ENCODE measurements at regions not wholly inside any gene's neighbourhood (a gene's known extent, or its start where the extent isn't known, plus 50 kb on each side); places are given as distances from the start of the nearest gene placed in this dataset.

DNA sequence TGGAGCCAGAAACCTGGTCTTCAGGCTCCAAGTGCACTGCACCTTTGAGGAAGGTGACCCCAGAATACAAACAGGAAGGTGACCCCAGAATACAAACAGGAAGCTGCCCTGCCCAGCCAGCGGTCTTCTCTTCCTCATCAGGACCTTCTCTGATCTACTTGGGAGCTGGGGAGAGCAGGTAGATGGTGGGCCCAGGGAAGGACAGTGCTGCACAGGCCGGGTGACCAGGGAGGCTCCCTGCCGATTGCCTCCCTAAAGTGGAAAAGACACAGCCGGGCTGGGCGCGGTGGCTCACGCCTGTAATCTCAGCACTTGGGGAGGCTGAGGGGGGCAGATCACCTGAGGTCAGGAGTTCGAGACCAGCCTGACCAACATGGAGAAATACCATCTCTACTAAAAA lies 151.8 kb upstream of the CHST15 start:
- no TSS peak for BruUV-seq (replicated peaks)
- Histone ChIP-seq H3K36me3 (ENCODE audit: control insufficient read depth in 1 of 2, insufficient read depth in 2 of 2, low read length in 2 of 2) (no peaks in the 10 kb centered on the region), H3K9me2 (ENCODE audit: insufficient read depth) (no peaks in the 10 kb centered on the region), H2AFZ (ENCODE audit: low read depth, low read length, poor library complexity, severe bottlenecking) (no peak overlapping the region), H3K4me3 (replicated peaks in 1 of 2; ENCODE audit: low read depth in 1 of 2, low read length in 2 of 2) (no peak overlapping the region), H3K27me3 (ENCODE audit: insufficient read depth, low read length) (no peaks in the 10 kb centered on the region), H3K79me2 (ENCODE audit: insufficient read depth, low read length) (no peaks in the 10 kb centered on the region), H4K20me1 (ENCODE audit: insufficient read depth) (no peaks in the 10 kb centered on the region), H3K9me3 (ENCODE audit: control insufficient read depth in 1 of 2, insufficient read depth in 1 of 2, low read depth in 1 of 2, low read length in 2 of 2) (no peaks in the 10 kb centered on the region), H3K4me1 (ENCODE audit: control insufficient read depth in 1 of 2, insufficient read depth in 2 of 2, low read length in 2 of 2) (no peaks in the 10 kb centered on the region), H3K4me2 (ENCODE audit: low read length) (no peak overlapping the region), H3K9ac (ENCODE audit: low read length) (no peak overlapping the region), H3K27ac (ENCODE audit: low read depth, low read length) (no peak overlapping the region)
- TF ChIP-seq ATF3 (IDR thresholded peaks at IDR 0.05) (no peak), ZFX (IDR thresholded peaks at IDR 0.05) (no peak), SP1 (IDR thresholded peaks at IDR 0.05; ENCODE audit: low read depth) (no peak), RAD21 (IDR thresholded peaks at IDR 0.05; ENCODE audit: low read depth) (no peak), SRF (IDR thresholded peaks at IDR 0.05; ENCODE audit: low read depth) (no peak), EGR1 (IDR thresholded peaks at IDR 0.05; ENCODE audit: low read depth) (no peak), SIN3A (IDR thresholded peaks at IDR 0.05; ENCODE audit: low read depth) (no peak), ZNF274 (IDR thresholded peaks at IDR 0.05; ENCODE audit: low read depth, low read length) (no peak), POLR2AphosphoS5 (IDR thresholded peaks at IDR 0.05; ENCODE audit: low read depth, low read length) (no peak), POLR2A (IDR thresholded peaks at IDR 0.05; ENCODE audit: borderline replicate concordance, extremely low read depth, insufficient read depth, insufficient read length) (no peak)
- TF ChIP-seq, protein P1, sequence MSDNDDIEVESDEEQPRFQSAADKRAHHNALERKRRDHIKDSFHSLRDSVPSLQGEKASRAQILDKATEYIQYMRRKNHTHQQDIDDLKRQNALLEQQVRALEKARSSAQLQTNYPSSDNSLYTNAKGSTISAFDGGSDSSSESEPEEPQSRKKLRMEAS (IDR thresholded peaks at IDR 0.05) = no peak
- intact Hi-C loops (cut with micrococcal nuclease) = no loop called here
- ChIA-PET RAD21 (ENCODE audit: low non-redundant PET in 1 of 2, low total read pairs in 2 of 2, uncharacterized antibody in 2 of 2, unreplicated experiment in 2 of 2) (no interaction called here), POLR2A (no interaction called here), CTCF (interaction anchor here (1.1 to 1.7 kb wide), 2 partner anchors 52 to 158 kb away, joined by 3 read pairs; no protein-coding TSS in a partner anchor)
- ATAC-seq (no peak), DNase-seq (ENCODE audit: low read depth, low spot score) (no peak)

- RAD21 ChIA-PET (ENCODE audit: low non-redundant PET in 1 of 2, low total read pairs in 2 of 2, uncharacterized antibody in 2 of 2, unreplicated experiment in 2 of 2) = no interaction called here
- ATAC-seq (no peak), DNase-seq (ENCODE audit: low read depth, low spot score) (no peak)
- H3K4me3 ChIP-seq (replicated peaks in 1 of 2; ENCODE audit: low read depth in 1 of 2, low read length in 2 of 2) = no peak overlapping the region
- no peak overlapping the region for H3K9ac ChIP-seq (ENCODE audit: low read length)
- H4K20me1 ChIP-seq (ENCODE audit: insufficient read depth) = no peaks in the 10 kb centered on the region
- H3K4me1 ChIP-seq (ENCODE audit: control insufficient read depth in 1 of 2, insufficient read depth in 2 of 2, low read length in 2 of 2) = no peaks in the 10 kb centered on the region
- H3K9me2 ChIP-seq (ENCODE audit: insufficient read depth) = no peaks in the 10 kb centered on the region
- intact Hi-C loops (cut with micrococcal nuclease) = no loop called here
- no peaks in the 10 kb centered on the region for H3K9me3 ChIP-seq (ENCODE audit: control insufficient read depth in 1 of 2, insufficient read depth in 1 of 2, low read depth in 1 of 2, low read length in 2 of 2)
- CTCF ChIA-PET = interaction anchor here (1.7 kb wide), 1 partner anchor 159 kb away, joined by 3 read pairs; no protein-coding TSS in a partner anchor
- no peak overlapping the region for H2AFZ ChIP-seq (ENCODE audit: low read depth, low read length, poor library complexity, severe bottlenecking)
- no peaks in the 10 kb centered on the region for H3K27me3 ChIP-seq (ENCODE audit: insufficient read depth, low read length)
- BruUV-seq (replicated peaks) = no TSS peak
- no peak overlapping the region for H3K27ac ChIP-seq (ENCODE audit: low read depth, low read length)
- POLR2A ChIA-PET = no interaction called here
- H3K4me2 ChIP-seq (ENCODE audit: low read length) = no peak overlapping the region
- no peaks in the 10 kb centered on the region for H3K79me2 ChIP-seq (ENCODE audit: insufficient read depth, low read length)
- TF ChIP-seq ZNF274 (IDR thresholded peaks at IDR 0.05; ENCODE audit: low read depth, low read length) = no peak
- TF ChIP-seq EGR1 (IDR thresholded peaks at IDR 0.05; ENCODE audit: low read depth) = no peak
- TF ChIP-seq ZBTB33 (IDR thresholded peaks at IDR 0.05; ENCODE audit: extremely low read depth, insufficient replicate concordance, low read length) = no peak
- no peak for TF ChIP-seq RAD21 (IDR thresholded peaks at IDR 0.05; ENCODE audit: low read depth)
- no peak for TF ChIP-seq POLR2AphosphoS5 (IDR thresholded peaks at IDR 0.05; ENCODE audit: low read depth, low read length)
- no peak for TF ChIP-seq POLR2A (IDR thresholded peaks at IDR 0.05; ENCODE audit: borderline replicate concordance, extremely low read depth, insufficient read depth, insufficient read length)
- TF ChIP-seq SP1 (IDR thresholded peaks at IDR 0.05; ENCODE audit: low read depth) = no peak
- no peaks in the 10 kb centered on the region for H3K36me3 ChIP-seq (ENCODE audit: control insufficient read depth in 1 of 2, insufficient read depth in 2 of 2, low read length in 2 of 2)
Measured at GRCh38 chr10:124244256-124244877, 151.0 kb upstream of the CHST15 start.
